GM18519 (cell line): ENCODE measurements at regions not wholly inside any gene's neighbourhood (a gene's known extent, or its start where the extent isn't known, plus 50 kb on each side); places are given as distances from the start of the nearest gene placed in this dataset.

Experiments used
- ATAC-seq: cut with Tn5 transposase; IDR thresholded peaks from one replicate; pipeline ENCODE4 v1.9.1; 2021; ENCODE audit warnings: mild to moderate bottlenecking, moderate library complexity; ENCODE audit not compliant: unreplicated experiment, low FRiP score

DNA sequence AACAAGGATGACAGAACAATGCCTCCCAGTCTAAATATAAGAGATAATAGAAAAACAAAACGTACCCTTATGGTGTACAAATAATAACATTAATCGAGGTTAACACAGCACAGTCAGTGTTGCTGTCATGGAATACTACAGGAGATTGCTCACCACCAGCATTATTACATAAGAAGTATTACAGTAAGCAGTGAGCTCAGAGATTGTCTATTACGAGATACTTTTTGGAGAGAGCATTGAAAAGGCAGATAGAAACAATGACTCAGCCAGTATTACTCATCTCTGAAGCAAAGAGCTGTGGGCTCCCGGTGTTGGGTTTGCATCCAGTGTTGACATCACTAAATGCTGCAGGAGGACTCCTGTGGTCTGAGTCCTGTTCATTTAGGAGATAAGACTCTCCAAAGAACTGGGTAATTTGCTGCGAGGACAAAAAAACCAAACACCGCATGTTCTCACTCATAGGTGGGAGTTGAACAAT, 191.9 kb upstream of the SEMA6A start:
- ATAC-seq: peak; percentile 55

GRCh38 chr5:116765441-116765840, 190.8 kb upstream of the SEMA6A start:
- no peak for ATAC-seq

- no peak for ATAC-seq
Observed at GRCh38 chr5:116764941-116765340, 190.3 kb upstream of the SEMA6A start.

DNA sequence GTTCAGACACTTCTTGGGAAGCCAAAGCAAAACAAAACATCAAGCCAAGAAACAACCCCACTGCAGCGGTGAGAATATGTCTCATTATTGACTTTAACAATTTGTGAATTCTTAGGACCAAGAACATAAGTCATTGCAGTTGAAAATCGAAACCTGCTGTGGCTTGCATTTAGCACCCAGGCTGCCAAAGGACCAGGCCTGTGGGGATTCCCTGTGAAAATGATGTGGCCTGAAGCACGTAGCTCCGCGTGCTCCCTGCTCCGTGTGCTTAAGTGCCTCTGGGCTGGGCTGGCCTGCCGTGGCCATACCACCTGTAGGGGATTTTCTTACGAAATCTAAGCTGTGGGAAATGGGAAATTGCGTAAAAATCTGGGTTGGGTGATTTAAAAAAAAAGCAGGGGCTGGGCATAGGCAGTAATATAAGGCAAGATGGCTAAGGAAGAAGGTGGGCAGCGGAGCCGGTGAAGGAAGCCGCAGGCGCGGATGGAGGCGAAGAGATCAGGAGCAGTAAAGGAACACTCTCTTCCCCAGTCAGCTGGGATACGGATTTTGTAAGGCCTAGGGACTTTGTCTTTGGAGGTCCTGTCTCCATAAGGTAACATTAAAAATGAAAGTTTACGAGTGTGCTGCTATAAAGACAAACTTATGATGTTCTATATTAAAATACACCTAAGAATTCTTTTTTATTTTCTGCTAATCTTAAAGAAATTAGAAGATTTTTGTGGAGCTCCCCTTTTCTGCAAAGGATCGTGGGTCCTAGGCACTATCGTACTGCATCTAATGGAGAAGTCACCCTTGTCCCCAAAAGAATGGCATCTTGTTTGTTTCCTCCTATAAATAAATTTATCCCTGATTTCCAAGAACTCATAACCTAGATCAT, 189.6 kb upstream of the SEMA6A start:
- peak; percentile 59 for ATAC-seq

DNA sequence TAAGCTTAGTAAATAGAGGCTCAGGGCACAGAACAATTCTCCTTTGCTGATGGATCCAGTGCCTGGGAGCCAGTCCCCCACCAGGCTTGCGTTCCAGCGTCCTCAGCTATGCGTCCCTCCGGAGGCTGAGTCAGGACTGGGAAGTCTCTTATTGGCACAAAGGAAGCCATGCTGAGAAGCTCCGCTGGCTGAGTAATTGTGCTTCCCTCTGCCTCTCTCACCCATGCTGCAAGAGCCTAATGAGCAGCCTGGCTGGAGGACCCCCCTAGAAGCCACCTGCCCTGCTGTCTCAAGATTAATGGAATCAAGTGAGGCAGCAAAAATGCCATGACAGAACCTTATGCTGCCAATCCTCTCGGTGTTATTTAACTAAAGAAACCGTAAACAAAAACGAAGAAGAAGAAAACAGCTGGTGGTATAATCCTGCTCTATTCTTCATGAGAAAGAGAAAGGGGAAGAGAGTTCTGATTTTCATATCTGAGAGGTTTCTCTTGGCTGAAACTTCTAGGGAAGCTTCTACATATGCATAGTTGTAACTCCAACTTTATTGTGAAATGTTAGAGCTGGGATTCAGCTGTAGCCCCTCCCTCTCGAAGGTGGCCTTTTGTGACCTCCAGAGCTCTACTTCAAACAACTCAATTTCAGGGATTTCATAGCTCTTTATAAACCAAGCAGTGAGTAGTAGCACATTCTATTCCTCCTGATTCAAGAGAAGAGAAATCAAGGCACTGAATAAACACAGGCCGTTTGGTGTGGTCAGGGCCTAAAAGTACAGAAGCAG, 185.4 kb upstream of the SEMA6A start:
- ATAC-seq: no peak

- ATAC-seq: no peak
Observed at GRCh38 chr5:116757326-116757725, 182.7 kb upstream of the SEMA6A start.

DNA sequence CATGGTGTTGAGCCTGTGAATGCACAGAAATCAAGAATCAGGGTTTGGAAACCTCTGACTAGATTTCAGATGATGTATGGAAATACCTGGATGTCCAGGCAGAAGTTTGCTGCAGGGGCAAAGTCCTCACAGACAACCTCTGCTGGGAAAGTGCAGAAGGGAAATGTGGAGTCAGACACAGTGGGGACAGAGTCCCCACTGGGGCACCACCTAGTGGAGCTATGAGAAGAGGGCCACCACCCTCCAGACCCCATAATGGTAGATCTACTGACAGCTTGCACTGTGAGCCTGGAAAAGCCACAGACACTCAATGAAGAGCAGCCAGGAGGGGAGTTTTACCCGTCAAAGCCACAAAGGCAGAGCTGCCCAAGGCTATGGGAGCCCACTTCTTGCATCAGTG, 181.9 kb upstream of the SEMA6A start:
- no peak for ATAC-seq

GRCh38 chr5:116754556-116754955, 179.9 kb upstream of the SEMA6A start:
- no peak for ATAC-seq

GRCh38 chr5:116751684-116752083, 177.1 kb upstream of the SEMA6A start:
- ATAC-seq: no peak

DNA sequence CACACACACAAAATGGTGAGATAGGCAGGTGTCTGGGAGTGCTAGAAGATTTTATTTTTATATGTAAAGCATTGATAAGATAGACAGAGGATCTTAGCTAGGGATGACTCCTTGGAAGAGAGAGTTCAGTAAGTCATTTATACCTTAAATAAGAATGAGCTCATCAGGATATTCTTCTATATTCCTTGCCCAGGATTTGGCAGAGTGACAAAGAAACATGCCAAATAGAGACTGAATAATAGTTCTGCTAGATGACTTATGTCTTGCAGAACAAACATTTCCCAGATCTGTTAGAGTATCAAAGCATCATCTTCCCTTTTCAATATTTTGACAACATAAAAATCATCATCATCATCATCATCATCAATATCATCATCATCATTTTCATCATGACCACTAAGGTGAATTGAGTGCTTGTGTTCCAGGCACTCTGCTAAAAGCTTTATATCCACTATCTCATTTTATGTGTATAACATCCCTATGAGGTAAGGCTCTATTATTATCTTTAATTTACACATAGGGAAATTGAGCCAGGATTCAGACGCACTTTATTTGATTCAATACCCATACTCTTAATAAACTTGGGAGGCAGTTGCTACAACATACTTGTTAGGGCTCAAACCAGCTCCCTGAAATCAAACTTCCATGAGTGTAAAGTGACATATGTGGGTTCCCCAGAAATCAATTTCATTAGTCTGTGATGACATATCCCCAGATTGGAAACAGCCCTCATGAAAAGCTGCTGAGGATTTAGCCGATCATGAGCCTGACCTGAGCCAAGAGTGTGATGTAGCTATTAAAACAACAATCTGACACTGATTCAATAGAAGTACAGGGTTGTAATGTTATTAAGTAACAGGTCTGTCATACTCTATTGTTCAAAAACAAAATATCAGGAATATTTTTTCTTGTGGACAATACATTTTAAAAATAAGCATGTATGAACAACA, 176.3 kb upstream of the SEMA6A start:
- no peak for ATAC-seq

- no peak for ATAC-seq
Observed at GRCh38 chr5:116747881-116748280, 173.3 kb upstream of the SEMA6A start.

- ATAC-seq: no peak
Observed at GRCh38 chr5:116746668-116747067, 172.0 kb upstream of the SEMA6A start.

- no peak for ATAC-seq
Observed at GRCh38 chr5:116740771-116741170, 166.1 kb upstream of the SEMA6A start.

DNA sequence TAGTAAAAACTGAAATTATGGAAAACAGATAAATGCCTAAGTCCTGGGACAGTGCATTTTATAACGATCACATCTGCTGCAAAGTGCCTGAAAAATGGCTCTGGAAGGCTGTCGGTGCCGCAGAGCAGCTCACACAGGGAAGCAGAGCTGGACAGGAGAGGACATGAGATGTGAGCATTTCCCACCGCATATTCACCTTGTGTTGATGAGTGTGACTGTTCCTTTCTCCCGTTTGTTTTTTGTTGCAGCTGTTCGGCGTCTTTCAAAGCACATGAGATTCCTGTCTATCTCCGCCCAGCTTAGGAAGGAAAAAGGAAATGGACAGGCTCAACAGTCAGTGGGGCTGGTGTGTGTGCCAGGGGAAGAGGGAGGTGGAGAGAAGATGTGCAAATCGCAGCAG, 164.9 kb upstream of the SEMA6A start:
- no peak for ATAC-seq

DNA sequence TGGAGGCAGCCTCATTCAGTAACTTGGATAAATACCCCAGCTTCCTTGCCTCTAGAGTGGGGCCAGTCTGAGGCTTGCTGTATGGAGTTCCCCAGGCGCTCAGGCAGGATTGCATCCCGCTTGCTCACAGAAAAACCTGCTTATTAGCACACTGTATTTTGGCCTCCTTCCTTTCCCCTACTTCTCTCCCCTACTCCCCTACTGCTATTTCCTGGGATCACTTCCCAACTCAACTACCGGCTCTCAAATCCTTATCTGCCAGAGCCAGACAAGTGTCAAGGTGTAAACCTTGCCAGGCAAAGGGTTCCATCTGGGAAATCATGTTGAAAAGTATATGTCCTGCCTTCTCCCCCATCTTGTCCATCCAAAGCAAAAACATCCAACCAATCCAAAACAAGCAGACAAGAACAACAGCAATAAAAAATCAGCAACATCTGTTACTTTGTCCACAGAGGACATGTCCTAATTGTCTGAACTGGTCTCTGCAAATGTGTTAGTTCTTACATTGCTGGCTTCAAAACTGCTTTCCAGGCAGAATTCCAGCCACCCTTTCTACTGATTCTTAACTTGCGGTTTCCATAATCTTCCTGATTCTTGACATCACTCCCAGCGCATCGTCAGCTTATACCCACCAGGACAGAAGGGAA, 164.1 kb upstream of the SEMA6A start:
- ATAC-seq: no peak

- ATAC-seq: no peak
Observed at GRCh38 chr5:116738239-116738614, 163.6 kb upstream of the SEMA6A start.

DNA sequence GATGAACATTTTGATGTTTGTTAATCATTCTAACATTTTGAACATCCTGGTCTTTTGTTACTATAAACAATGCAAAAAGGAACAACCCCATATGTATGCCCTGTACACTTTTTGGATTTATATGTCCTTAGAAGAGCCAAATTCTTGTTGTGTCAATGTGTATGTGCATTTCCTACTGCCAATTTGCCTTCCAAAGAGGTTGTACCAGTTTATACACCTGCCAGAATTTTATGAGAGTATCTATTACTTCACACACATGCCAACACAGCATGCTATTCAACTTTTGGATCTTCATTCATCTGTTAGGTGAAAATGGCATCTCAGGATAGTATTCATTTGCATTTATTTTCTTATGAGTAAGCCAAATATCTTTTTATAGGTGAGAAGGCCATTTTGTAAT, 162.0 kb upstream of the SEMA6A start:
- no peak for ATAC-seq

GRCh38 chr5:116733991-116734975, 159.7 kb upstream of the SEMA6A start:
- no peak for ATAC-seq

DNA sequence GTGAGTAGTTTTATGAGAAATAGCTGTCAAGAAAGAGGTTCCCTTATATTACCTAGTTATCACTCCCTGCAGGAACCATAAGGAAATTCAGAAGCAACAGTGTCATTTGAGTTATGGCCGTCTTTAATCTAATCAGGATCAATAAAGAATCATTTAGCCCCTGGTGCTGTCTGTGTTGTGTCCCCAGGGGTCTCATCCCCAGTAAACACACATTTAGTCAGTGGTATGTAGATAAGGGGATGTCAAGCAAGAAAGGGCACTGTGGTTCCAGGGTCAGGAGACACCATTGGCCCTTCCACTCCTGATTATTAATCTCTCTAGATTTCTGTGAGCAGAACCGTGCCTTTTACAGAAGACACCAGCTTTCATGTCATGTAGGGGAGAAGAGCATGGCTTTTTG, 158.0 kb upstream of the SEMA6A start:
- no peak for ATAC-seq
